ENCODE measurements at regions not wholly inside any gene's neighbourhood (a gene's known extent, or its start where the extent isn't known, plus 50 kb on each side); places are given as distances from the start of the nearest gene placed in this dataset.

- no peaks in the 10 kb centered on the region for H3K9me3 ChIP-seq (replicated peaks; ENCODE audit: control insufficient read depth, insufficient read depth, low read length)
- no peak overlapping the region for H3K27ac ChIP-seq (ENCODE audit: insufficient read depth, low read depth, low read length)
- H3K27me3 ChIP-seq (ENCODE audit: control insufficient read depth in 2 of 2, insufficient read depth in 2 of 2, low read length in 2 of 2), result peaks cover 3 to 6% of the 10 kb centered on the region in 2 experiments
- dilution Hi-C loops (cut with MboI; ENCODE audit: extremely low pct_ligation_motif_present, low sequenced_read_pairs), result no loop called here
- no peak overlapping the region for H3K4me2 ChIP-seq (ENCODE audit: insufficient read depth, low read length)
- ChIA-PET CTCF (no interaction called here), POLR2A (no interaction called here)
- no peak overlapping the region for H2AFZ ChIP-seq (ENCODE audit: low read depth, low read length)
- no peaks in the 10 kb centered on the region for H3K9me1 ChIP-seq (replicated peaks; ENCODE audit: control insufficient read depth, extremely low read depth, insufficient read depth, low read length)
- FAIRE-seq (no peak), DNase-seq (ENCODE audit: low read depth, low spot score) (peak; percentile 6)
- H4K20me1 ChIP-seq (replicated peaks; ENCODE audit: control insufficient read depth, extremely low read depth, insufficient read depth, low read length), result no peaks in the 10 kb centered on the region
- H3K79me2 ChIP-seq (ENCODE audit: control insufficient read depth, insufficient read depth, low read length), result no peaks in the 10 kb centered on the region
- H3K4me1 ChIP-seq (ENCODE audit: control insufficient read depth, extremely low read depth, insufficient read depth, low read length), result no peaks in the 10 kb centered on the region
- TF ChIP-seq POLR2AphosphoS5 (IDR thresholded peaks at IDR 0.05; ENCODE audit: insufficient read depth, low read depth, low read length), result no peak
- no peak for TF ChIP-seq MYC (IDR thresholded peaks at IDR 0.05; ENCODE audit: low read depth, low read length)
- no peak for TF ChIP-seq JUN (IDR thresholded peaks at IDR 0.05; ENCODE audit: borderline replicate concordance, insufficient read depth, insufficient read length, low read depth)
- no peak for TF ChIP-seq GATA2 (IDR thresholded peaks at IDR 0.05; ENCODE audit: insufficient read depth, insufficient read length, low read depth, low read length)
- TF ChIP-seq FOS (IDR thresholded peaks at IDR 0.05; ENCODE audit: borderline replicate concordance, insufficient read depth, low read length), result no peak
- TF ChIP-seq, protein P1, sequence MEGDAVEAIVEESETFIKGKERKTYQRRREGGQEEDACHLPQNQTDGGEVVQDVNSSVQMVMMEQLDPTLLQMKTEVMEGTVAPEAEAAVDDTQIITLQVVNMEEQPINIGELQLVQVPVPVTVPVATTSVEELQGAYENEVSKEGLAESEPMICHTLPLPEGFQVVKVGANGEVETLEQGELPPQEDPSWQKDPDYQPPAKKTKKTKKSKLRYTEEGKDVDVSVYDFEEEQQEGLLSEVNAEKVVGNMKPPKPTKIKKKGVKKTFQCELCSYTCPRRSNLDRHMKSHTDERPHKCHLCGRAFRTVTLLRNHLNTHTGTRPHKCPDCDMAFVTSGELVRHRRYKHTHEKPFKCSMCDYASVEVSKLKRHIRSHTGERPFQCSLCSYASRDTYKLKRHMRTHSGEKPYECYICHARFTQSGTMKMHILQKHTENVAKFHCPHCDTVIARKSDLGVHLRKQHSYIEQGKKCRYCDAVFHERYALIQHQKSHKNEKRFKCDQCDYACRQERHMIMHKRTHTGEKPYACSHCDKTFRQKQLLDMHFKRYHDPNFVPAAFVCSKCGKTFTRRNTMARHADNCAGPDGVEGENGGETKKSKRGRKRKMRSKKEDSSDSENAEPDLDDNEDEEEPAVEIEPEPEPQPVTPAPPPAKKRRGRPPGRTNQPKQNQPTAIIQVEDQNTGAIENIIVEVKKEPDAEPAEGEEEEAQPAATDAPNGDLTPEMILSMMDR (IDR thresholded peaks at IDR 0.05; ENCODE audit: extremely low read depth in 1 of 2, insufficient read depth in 1 of 2, low read depth in 1 of 2, low read length in 2 of 2), result no peak
- TF ChIP-seq MAX (IDR thresholded peaks at IDR 0.05; ENCODE audit: insufficient read depth, insufficient read length), result no peak
- no peak for TF ChIP-seq POLR2A (IDR thresholded peaks at IDR 0.05; ENCODE audit: low read depth, low read length)
- TF ChIP-seq EZH2 (IDR thresholded peaks at IDR 0.05; ENCODE audit: borderline replicate concordance, low read depth, low read length, severe bottlenecking), result no peak
- intact Hi-C loops (cut with micrococcal nuclease), result no loop called here
- no TSS peak for BruUV-seq (replicated peaks)
- H3K9ac ChIP-seq (replicated peaks; ENCODE audit: extremely low read depth, insufficient read depth, low read length), result no peak overlapping the region
- no peaks in the 10 kb centered on the region for H3K36me3 ChIP-seq (ENCODE audit: control insufficient read depth in 2 of 2, extremely low read depth in 1 of 2, insufficient read depth in 2 of 2, low read length in 2 of 2)
- H3K4me3 ChIP-seq (replicated peaks in 1 of 3; ENCODE audit: insufficient read depth in 1 of 3, low read depth in 1 of 3, low read length in 3 of 3), result no peak overlapping the region
Measured at GRCh38 chr3:31321620-31322019, 211.1 kb upstream of the STT3B start.

Data from endothelial cell of umbilical vein (primary cell).